NCI-H2081 (cell line): ENCODE measurements at regions not wholly inside any gene's neighbourhood (a gene's known extent, or its start where the extent isn't known, plus 50 kb on each side); places are given as distances from the start of the nearest gene placed in this dataset.

Experiments used
- DNase-seq, 2 experiments: peaks; one replicate each; lab custom pipeline; 2025; lab: John Stamatoyannopoulos, UW

DNA sequence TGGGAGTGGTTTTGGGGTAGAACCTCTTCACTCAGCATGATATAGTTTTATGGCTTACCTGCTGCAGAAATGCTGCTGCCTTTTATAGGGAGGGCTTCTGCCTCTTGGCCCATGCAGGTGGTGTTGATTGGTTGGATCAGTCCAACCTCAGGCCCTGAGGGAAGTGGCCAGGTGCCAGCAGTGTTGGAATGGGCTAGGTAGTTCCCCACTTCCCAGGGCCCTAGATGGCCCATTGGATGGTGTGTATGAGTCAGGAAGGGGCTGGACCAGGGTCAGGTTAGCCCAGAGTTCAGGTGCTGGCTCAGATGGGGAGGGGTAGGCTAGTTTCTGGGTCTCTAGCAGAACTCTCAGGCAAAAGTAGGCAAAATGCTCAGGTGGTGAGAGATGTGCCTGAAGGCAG is 455.5 kb downstream of the CCSER2 start:
- DNase-seq, result no peak

GRCh38 chr10:84784749-84785148 is 456.4 kb downstream of the CCSER2 start:
- DNase-seq, result no peak

DNA sequence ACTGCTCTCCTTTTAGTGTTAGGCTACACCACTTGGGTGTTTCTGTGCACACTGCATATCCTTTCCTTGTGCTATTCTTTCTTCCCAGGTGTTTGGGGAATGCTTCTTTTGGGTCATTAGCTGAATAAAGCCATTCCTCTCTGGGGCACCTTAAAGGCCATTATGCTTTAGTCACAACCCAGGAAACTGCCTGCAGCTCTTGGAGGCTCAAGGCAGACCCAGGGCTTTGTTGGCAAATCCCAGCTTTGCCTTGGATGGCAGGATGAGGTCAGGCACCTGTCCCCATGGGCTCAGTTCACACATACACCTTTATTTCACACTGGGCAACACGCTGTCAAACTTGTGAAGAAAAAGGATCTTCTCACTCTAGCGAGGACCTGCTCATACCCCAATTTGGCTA is 460.6 kb downstream of the CCSER2 start:
- no peak for DNase-seq

DNA sequence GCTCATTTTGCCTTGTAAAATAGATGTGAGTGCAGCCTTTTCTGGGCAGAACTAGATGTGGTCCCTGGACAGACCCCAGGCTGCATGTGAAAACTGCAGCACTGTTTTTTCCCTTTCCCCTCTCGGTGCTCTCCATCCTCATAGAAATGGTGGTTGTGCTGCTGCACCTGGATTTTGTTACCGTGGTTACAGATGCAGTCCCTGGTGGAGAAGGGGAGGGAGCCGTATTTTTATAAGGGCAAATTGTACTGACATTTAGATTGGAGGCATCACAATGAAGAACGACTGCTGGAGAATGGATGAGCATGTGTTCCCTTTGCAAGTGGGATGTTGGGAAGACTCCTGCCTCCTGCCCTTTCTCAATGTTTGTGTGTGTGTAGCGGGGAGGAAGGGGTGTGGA is 469.9 kb downstream of the CCSER2 start:
- DNase-seq, result no peak

DNA sequence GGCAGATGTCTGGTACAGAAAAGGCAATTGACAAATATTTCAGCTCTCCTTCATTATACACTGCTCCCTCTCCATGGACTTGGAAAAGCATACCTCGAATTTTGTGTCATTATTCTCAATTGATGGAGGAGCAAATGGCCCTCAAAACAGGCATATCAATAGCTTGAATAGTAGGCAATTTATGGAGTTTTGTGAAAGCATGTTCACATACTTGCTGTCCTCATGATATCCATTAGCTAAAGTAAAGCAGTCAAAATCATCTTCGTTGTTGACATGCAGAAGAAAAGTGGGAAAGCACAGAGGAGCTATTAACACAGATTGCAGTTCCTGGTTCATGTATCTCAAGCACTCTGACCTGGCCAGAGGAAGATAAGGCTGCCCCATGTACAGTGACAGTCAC is 472.8 kb downstream of the CCSER2 start:
- no peak for DNase-seq

DNA sequence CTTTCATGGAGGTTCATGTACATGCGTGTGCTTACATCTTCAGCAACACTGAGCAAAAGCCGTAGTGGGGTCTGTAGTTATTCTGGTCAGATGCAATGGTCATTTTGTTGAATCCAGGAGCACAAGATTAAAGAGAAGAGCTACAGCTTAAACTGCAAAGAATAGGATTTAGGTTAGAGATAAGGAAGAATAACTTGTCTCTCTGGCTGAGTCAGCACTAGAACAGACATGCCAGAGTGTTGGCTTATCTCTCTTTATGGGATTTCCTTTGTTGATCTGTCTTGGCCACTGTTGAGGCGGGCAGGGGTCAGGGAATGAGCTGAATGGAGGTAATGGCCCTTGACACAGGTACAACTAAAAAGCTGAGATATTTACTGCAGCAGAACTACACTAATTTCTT is 473.5 kb downstream of the CCSER2 start:
- DNase-seq, result no peak

DNA sequence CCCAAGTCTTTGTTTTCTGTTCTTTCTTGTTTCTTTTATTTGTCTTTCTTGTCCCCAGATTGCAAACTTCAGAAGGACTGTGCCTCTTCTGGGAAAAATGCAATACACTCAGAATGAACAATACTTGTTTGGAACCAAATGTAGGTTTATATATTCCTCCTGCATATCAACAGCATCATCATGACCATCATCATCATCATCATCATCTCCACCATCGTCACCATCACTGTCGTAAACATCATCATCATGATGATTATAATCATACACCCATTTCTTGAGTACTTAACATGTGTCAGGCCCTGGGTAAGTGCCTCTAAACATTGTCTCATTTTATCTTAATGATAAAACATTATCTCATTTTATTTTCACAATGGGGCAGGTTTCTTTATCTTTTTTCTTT is 476.8 kb downstream of the CCSER2 start:
- no peak for DNase-seq

- DNase-seq, result no peak
Measured at GRCh38 chr10:84811113-84811512, 482.7 kb downstream of the CCSER2 start.

GRCh38 chr10:84818961-84819360 is 490.6 kb downstream of the CCSER2 start:
- peak in 1 of 2 experiments; percentile 5 for DNase-seq

DNA sequence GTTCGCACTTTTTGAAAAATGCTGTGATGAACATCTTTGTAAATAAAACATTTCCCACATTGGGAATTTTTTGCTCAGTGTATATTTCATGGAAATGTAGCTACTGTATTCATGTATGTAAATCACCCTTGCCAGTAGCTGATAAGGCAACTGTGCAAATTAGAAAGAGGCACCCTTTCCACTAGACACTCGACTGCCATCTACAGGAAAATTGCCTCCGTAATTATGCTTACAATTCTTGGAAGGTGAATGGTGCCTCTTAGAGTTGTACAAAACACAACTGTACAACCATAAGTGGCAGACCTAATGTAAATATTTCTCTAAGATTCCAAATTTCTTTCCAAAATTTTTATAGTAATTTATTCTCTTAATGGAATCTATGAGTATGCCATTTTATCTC is 491.7 kb downstream of the CCSER2 start:
- peak; percentile 7 to 44 for DNase-seq

GRCh38 chr10:84820596-84820995 is 492.2 kb downstream of the CCSER2 start:
- DNase-seq, result no peak

- no peak for DNase-seq
Measured at GRCh38 chr10:84822931-84823630, 494.7 kb downstream of the CCSER2 start.

DNA sequence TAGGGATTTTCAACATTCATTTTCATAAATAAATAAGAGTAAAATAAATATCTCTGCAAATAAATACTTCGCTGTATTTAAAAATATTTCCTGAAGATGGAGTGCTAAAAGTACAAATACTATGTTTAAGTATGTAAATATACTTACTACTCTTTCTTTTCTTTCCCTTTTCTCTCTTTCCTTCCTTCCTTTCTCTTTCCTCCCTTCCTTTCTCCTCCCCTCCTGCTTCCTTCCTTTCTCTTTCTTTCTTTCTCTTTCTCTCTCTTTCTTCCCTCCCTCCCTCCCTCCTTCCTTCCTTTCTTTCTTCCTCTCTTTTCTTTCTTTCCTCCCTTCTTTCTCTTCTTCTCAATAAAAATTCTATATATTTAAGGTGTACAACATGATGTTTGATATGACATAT is 496.1 kb downstream of the CCSER2 start:
- DNase-seq, result no peak

- no peak for DNase-seq
Measured at GRCh38 chr10:84825330-84825729, 496.9 kb downstream of the CCSER2 start.

- DNase-seq, result no peak
Measured at GRCh38 chr10:84826704-84827103, 498.3 kb downstream of the CCSER2 start.

GRCh38 chr10:84829131-84829530 is 500.7 kb downstream of the CCSER2 start:
- DNase-seq, result no peak

DNA sequence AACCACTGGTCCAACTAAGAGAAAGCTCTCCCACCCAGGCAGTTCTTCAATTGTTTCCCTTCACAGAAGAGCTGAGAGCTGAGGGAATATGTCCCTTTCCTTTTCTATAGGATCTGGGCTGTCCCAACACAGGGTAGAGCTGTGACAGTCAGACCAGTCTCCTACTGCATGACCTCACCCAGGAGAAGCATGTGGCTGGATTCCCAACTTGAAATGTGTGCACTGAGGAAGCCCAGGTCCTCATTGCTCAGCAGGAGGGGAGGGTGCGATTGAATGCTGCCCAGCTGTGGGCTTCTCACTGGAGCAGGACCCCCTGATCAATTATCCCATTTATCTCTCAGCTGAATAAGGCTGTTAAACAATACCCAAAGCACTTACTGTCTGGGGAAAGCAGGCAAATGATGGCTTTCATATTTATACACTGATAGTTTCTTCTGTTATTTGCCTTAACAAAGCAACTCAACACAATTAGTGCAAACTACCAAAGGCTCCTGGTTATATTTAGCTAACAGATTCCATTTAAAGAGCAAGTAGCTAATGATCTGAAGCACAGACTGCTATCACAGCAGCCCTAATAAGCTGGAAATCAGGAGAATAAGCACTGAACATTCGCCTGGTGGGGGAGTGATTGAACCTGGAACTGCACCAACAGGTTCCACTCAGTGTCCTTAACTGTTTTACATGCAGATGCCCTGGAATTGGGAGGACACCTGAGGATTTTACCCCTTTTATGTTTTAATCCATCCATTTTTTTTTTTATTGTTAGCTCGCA is 508.8 kb downstream of the CCSER2 start:
- peak; percentile 43 to 75 for DNase-seq

GRCh38 chr10:84837877-84838276 is 509.5 kb downstream of the CCSER2 start:
- DNase-seq, result no peak

DNA sequence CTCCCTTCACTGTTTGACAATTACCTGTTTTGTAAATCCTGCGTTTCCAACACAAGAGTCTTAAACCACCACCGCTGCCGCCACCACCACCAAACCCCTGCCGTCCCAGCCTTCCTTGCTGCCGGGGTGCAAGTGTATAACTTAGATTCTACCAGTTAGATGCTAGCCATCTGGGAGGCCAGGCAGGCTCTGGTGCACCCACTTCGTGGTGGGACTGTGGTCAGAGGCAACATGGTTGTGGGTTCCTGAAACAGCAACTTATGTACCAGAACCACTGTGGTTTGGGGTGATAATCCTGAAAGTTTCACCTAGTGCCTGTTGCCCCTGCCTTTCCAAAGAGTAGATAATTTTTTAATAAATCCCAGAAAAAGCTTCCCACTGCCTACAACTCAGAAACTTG is 510.5 kb downstream of the CCSER2 start:
- DNase-seq, result no peak

DNA sequence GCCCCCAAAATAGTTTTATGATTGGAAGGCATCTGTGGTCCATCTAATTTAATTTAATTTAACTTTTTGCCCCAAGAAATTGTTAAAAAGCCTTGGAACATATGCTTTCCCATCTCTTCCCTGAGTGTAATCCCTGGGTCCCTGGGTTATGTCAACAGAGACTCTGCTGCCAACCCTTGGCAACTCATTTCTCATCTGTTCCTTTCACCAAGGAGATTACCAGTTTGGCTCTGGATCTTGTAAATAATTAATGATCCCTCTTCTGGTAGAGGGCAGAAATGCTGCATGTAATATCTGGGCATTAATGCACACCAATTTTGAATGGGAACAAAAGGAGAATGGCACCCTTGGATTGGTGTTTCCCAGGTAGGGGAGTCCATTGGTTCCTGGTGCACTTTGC is 514.2 kb downstream of the CCSER2 start:
- no peak for DNase-seq

DNA sequence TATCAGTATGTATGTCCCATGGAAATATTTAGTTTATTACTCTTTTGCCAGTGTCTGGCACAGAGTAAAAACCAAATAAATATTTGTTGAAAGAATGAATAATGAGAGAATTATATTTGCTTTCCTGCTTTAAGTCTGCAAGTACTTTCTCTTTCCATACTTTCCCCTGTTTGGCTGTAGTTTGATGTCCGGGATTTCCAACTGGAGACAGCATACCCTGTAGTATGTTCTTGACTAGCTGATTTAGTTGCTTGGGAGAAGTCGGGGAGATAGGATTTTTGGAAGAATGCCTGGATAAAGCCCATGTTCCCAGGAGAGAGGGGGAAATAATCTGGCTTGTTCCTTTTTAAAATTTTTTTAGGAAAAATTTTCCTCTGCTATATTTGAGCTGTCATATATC is 516.1 kb downstream of the CCSER2 start:
- no peak for DNase-seq

- DNase-seq, result peak; percentile 52 to 54
Measured at GRCh38 chr10:84845628-84846261, 517.4 kb downstream of the CCSER2 start.

DNA sequence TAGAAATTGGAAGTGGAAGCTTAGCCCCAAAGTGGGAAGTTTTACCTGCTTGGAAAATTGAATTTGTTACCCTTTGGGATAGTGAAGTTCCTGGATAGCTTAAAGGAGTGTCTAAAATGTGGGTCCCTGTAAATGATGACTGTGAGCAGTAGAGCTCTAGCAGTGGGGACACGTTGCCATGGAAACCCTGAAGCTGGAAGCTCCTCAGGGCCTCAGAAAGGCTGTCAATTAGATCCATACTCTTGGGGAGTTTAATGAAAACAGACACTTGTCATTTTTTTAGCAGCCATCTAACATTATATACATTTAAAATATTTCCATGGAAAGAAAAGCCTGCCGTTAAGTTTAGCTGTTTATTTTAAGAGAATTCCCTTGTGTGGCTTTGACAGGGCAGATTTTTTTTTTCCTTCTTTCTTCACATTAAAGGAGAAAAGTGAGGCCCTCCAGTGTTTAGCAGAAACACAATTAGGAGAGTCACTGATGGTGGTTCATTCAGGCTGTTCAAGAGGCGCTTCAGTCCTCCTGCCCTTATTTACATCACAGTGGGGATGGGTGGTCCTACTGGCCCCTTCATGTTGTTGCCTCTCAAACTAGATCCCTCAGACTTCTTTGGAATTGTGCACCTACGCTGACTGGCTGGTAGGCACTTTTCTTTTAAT is 518.4 kb downstream of the CCSER2 start:
- DNase-seq, result no peak
